GM03348 (cell line): ENCODE measurements at regions not wholly inside any gene's neighbourhood (a gene's known extent, or its start where the extent isn't known, plus 50 kb on each side); places are given as distances from the start of the nearest gene placed in this dataset.

Experiments
- DNase-seq: peaks from one replicate; pipeline ENCODE4 v3.0.0; 2012; ENCODE audit warnings: low spot score

GRCh38 chr12:83690465-83690864 lies 1003.8 kb downstream of the TMTC2 start:
- DNase-seq: no peak

GRCh38 chr12:83689333-83689732 lies 1002.6 kb downstream of the TMTC2 start:
- DNase-seq: no peak

GRCh38 chr12:83676781-83677295 lies 990.1 kb downstream of the TMTC2 start:
- DNase-seq: no peak

GRCh38 chr12:83666690-83667089 lies 980.0 kb downstream of the TMTC2 start:
- DNase-seq: no peak

- DNase-seq: no peak
Measured at GRCh38 chr12:83665634-83666218, 979.0 kb downstream of the TMTC2 start.

- no peak for DNase-seq
Measured at GRCh38 chr12:83664650-83665049, 977.9 kb downstream of the TMTC2 start.

GRCh38 chr12:83660727-83661358 lies 974.1 kb downstream of the TMTC2 start:
- no peak for DNase-seq

GRCh38 chr12:83659321-83659720 lies 972.6 kb downstream of the TMTC2 start:
- no peak for DNase-seq

- no peak for DNase-seq
Measured at GRCh38 chr12:83656004-83656403, 969.3 kb downstream of the TMTC2 start.

GRCh38 chr12:83642205-83642604 lies 955.5 kb downstream of the TMTC2 start:
- no peak for DNase-seq

GRCh38 chr12:83641789-83642188 lies 955.1 kb downstream of the TMTC2 start:
- no peak for DNase-seq

- DNase-seq: no peak
Measured at GRCh38 chr12:83634726-83635267, 948.1 kb downstream of the TMTC2 start.

GRCh38 chr12:83630526-83630925 lies 943.8 kb downstream of the TMTC2 start:
- DNase-seq: no peak

- DNase-seq: no peak
Measured at GRCh38 chr12:83629931-83630330, 943.2 kb downstream of the TMTC2 start.

- no peak for DNase-seq
Measured at GRCh38 chr12:83622205-83622604, 935.5 kb downstream of the TMTC2 start.

- no peak for DNase-seq
Measured at GRCh38 chr12:83619973-83620372, 933.3 kb downstream of the TMTC2 start.

- no peak for DNase-seq
Measured at GRCh38 chr12:83615152-83615551, 928.4 kb downstream of the TMTC2 start.

GRCh38 chr12:83613586-83614110 lies 926.9 kb downstream of the TMTC2 start:
- no peak for DNase-seq

GRCh38 chr12:83603106-83603505 lies 916.4 kb downstream of the TMTC2 start:
- DNase-seq: no peak

- DNase-seq: no peak
Measured at GRCh38 chr12:83575326-83575725, 888.6 kb downstream of the TMTC2 start.

- no peak for DNase-seq
Measured at GRCh38 chr12:83574142-83574541, 887.4 kb downstream of the TMTC2 start.

- DNase-seq: peak; percentile 33
Measured at GRCh38 chr12:83573671-83574070, 887.0 kb downstream of the TMTC2 start.

- DNase-seq: no peak
Measured at GRCh38 chr12:83559650-83560049, 872.9 kb downstream of the TMTC2 start.
